NCI-H1417 treated with DMSO at 0.1 percent for 48 hours (cell line): ENCODE measurements at regions not wholly inside any gene's neighbourhood (a gene's known extent, or its start where the extent isn't known, plus 50 kb on each side); places are given as distances from the start of the nearest gene placed in this dataset.
"Not testable (repeated sequence)": the region's sequence is repeated elsewhere in the genome, so short reads cannot be mapped to it uniquely, and the experiment has no call there.

Experiments
- DNase-seq: peaks from one replicate; lab custom pipeline; 2025; lab: John Stamatoyannopoulos, UW

- no peak for DNase-seq
Measured at GRCh38 chr2:59259913-59260312, 1018.8 kb upstream of the FANCL start.

DNA sequence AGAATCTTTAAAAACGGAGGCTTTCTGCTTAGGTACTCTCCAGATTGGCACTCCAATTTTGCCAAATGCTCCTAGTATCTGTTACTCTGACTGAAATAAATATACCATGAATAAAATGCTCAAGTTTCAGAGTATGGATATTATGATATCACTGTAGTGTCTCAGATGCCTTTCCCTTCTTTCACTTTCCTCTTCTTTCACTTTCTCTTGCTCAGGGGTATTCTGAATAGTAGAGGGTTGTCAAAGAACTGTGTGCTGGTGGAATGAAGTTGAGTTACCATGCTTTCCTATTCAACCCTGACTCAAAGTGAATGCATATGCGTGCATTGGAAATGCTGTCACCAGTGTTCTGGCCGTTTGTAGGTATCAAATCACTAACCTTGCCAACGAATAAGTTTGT, 1015.2 kb upstream of the FANCL start:
- DNase-seq = no peak

GRCh38 chr2:59254279-59254678, 1013.2 kb upstream of the FANCL start:
- DNase-seq = no peak

GRCh38 chr2:59250307-59250677, 1009.2 kb upstream of the FANCL start:
- no peak for DNase-seq

DNA sequence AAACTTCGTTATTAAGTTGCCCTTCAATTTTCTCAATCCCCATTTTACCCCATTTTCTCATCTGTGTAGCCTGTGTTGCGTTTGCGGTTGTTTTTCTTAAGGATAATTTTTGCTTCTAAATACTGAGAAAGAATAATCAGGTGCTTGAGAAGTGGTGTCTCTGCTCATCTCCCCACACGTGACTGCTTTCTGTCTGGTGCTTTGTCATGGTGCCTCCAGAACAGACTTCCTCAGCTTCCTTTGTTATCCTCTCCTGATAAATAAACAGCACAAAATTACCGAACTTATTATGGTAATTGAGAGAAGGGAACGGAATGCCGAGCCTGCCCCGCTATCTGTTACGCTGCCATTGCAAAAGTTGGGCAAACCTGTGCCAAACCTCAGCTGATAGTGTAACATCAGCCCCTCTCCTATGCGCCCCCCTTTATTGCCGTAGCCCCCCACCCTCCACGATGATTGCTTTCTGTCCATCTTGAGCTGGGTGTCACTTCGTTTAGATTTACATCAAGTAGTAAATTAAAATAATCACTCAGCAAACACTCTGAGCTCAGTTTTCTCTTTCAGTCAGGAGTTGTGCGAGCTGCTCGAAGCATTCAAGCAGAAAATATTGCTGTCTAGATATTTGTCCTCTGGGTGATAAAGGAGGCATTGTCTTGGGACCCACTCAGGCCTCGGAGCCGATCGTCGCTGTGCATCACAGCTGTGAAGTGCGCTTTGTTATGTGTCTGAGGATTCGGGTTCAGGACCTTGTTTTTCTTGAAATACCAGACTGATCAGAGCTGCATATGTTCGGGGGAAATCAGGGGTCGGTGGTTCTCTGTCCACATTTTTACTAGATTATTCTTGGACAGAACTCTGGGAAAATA, 1008.5 kb upstream of the FANCL start:
- DNase-seq = peak; percentile 68

- no peak for DNase-seq
Measured at GRCh38 chr2:59239146-59239545, 998.0 kb upstream of the FANCL start.

DNA sequence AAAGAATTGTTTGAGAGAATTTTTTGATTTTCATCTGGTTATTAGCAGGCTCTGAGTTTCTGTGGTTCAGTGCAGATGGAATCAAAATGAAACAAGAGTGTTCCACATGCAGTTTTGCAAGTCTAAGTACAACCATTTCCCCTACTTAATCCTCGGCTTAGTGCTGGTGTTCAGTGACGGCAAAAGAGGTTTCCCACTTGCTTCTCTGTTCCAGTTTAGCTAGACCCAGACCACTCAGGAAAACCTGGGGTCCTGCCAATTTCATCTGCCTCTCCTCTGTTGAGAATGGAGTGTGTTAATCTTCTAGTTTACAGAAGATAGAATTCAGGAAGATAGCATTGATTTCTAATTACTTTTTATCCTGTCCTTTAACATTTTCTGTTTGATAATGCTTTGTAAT, 996.2 kb upstream of the FANCL start:
- no peak for DNase-seq

- no peak for DNase-seq
Measured at GRCh38 chr2:59236723-59237122, 995.6 kb upstream of the FANCL start.

GRCh38 chr2:59233920-59234319, 992.8 kb upstream of the FANCL start:
- DNase-seq = no peak

- DNase-seq = no peak
Measured at GRCh38 chr2:59233448-59233847, 992.3 kb upstream of the FANCL start.

- no peak for DNase-seq
Measured at GRCh38 chr2:59232394-59233165, 991.5 kb upstream of the FANCL start.

- not testable (repeated sequence) for DNase-seq
Measured at GRCh38 chr2:59226362-59226761, 985.2 kb upstream of the FANCL start.

- no peak for DNase-seq
Measured at GRCh38 chr2:59223742-59224141, 982.6 kb upstream of the FANCL start.

GRCh38 chr2:59217360-59217759, 976.2 kb upstream of the FANCL start:
- DNase-seq = no peak

- no peak for DNase-seq
Measured at GRCh38 chr2:59206361-59206760, 965.2 kb upstream of the FANCL start.

GRCh38 chr2:59204040-59204439, 962.9 kb upstream of the FANCL start:
- DNase-seq = no peak

- no peak for DNase-seq
Measured at GRCh38 chr2:59196491-59196890, 955.4 kb upstream of the FANCL start.

DNA sequence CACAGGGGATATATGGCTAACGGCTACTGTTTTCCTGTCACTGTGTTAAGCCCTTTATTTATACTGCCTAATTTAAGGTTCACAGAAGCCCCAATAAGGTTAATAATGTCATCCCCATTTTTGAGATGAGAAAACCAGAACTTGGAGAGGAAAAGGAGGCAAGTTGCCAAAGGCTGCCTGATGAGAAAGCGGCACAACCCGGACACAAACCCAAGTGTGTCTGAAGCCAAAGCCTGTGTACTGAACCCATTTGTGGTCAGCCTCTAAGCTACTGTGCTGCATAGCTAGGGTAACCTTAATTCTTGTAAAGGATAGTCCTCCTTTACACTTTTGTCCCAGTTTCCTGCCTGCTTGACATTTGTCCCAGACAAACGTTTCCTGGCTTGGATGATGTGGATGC, 954.7 kb upstream of the FANCL start:
- no peak for DNase-seq

DNA sequence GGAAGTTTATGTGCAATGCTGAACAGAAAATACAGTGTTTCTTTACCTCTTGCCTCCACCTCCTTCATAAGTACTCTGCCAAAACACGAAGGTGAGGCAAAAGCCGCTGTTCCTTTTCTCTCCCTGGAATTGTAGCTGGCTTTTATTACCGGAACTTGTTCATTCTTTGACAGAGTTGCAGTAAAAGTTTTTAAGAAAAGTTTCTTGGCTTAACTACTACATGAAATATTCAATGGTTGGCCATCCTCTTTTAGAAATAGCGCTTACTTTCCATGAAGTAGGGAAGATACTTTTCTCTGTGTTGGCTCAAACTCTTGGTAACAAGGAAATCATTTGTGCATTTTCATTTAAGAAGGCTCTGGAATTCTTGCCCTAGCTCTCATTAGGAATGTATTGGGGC, 950.7 kb upstream of the FANCL start:
- no peak for DNase-seq

GRCh38 chr2:59190518-59190917, 949.4 kb upstream of the FANCL start:
- no peak for DNase-seq

DNA sequence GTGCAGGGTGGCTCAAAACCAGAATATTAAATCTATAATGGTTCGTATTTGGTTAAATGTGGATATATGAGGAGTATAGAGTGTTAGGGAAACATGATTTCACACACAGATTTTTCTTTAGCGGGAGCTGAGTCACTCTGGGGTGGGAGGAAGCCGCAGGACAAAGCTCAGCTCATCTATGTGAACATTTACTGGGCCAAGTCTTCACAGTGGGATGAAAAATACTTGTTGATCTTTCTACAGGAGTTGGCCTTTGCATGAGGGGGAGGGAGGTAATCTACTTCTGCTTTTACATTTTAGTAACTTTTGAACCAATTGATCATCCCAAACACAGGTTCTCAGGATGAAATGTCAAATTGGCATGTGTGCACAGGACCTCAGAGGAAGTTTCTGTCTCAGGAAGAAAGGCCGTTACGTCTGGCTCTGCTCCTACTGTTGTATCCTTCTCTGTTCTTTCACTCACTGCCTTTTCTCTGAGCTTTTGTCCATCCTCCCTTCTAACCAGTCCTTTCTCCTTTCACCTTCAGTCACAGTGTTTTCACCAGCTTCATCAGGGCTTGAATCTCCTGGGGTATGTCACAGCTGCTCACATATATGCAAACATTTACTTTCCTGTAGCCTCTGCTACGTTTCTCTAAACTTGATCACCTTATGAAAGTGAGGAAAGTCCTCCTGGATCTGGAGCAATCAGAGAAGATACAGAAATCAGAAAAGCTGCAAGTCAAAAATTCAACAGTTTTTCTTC, 943.3 kb upstream of the FANCL start:
- no peak for DNase-seq

GRCh38 chr2:59183070-59183469, 941.9 kb upstream of the FANCL start:
- DNase-seq = no peak

GRCh38 chr2:59182249-59182648, 941.1 kb upstream of the FANCL start:
- no peak for DNase-seq
